Testis (tissue), 2 donors: ENCODE measurements at regions not wholly inside any gene's neighbourhood (a gene's known extent, or its start where the extent isn't known, plus 50 kb on each side); places are given as distances from the start of the nearest gene placed in this dataset.

ENCODE experiments used
- DNase-seq: peaks from one replicate; pipeline ENCODE4 v3.0.0-alpha.2; 2019
- H3K27ac ChIP-seq, 2 donors: fragments of 200-600 bp; sonication (generic); one replicate each; pipeline ENCODE4 v1.5.1; 2019
- H3K27me3 ChIP-seq: fragments of 200-600 bp; sonication (generic); one replicate; pipeline ENCODE4 v1.5.1; 2019
- H3K36me3 ChIP-seq: fragments of 200-600 bp; sonication (generic); one replicate; pipeline ENCODE4 v1.5.1; 2017; ENCODE audit warnings: low read depth; ENCODE audit errors: missing control alignments
- H3K4me1 ChIP-seq: fragments of 200-600 bp; sonication (generic); one replicate; pipeline ENCODE4 v1.5.1; 2019
- H3K4me3 ChIP-seq, 2 donors: fragments of 200-600 bp; sonication (generic); one replicate each; pipeline ENCODE4 v1.5.1; 2017 to 2019
- H3K9me3 ChIP-seq: fragments of 200-600 bp; sonication (generic); one replicate; pipeline ENCODE4 v1.5.1; 2017
- POLR2A ChIP-seq: fragments of 450-650 bp; IDR thresholded peaks from one replicate; pipeline ENCODE4 v1.6.1; 2017; ENCODE audit warnings: antibody characterized with exemption, mild to moderate bottlenecking, moderate library complexity
- WGBS, 2 donors: methylation state at CpG; one replicate each; pipeline ENCODE4 v1.1.5; 2018; 5-methylcytosine and 5-hydroxymethylcytosine counted together
- intact Hi-C: fragments of 100-400 bp; cut with DNase I; formaldehyde crosslinking; loops from one replicate; pipeline ENCODE4 v1.15.1; 2023; ENCODE audit warnings: low total_unique reads
- TF ChIP-seq, protein P1 (sequence below), 3 experiments: fragments of 450-650 bp in 2 of 3; fragments of 200-600 bp in 1 of 3; sonication (generic) in 1 of 3; IDR thresholded peaks; one replicate each; pipeline ENCODE4 v1.5.1; 2016 to 2019; ENCODE audit warnings: antibody characterized with exemption in 3 of 3, mild to moderate bottlenecking in 2 of 3, moderate library complexity in 1 of 3

DNA sequence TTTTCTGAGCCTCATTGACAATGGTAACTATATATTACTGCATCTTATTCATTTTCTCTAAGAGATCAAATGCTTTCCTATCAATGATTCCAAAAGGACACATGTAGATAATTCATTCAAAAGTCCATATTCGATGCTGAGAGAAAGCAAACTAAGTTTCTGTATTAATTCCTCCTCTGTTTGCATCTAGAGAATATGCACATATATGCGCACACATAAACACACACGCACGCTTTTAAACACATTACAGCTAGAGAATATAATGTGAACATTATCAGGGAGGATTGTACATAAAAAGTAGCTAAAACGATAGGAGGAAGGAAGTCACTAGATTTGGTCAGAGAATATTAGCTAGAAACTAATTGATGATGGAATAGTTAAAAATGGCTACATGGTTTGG, 379.0 kb upstream of the NETO1 start:
- intact Hi-C loops = no loop called here
- no peak overlapping the region for H3K4me3 ChIP-seq

DNA sequence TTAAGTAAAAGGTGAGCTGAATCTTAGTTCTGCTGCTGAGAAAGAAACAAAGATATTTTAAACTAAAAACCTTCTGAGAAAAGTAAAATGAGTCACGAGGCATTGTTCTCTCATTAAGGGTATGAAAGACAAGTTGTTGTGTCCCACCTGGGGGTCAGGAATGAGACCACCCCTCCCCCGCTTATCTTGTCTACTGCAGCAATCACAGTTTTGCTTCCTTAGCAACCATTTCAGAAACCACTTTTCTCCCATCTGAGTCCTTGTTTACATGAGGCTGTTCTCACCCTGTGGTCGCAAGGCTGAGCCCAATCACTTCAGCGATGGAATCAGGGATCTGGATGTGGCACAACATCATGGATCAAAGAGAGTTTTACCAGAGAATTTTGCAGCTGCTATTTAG, 377.6 kb upstream of the NETO1 start:
- no peak overlapping the region for H3K27ac ChIP-seq
- no peaks in the 10 kb centered on the region for H3K36me3 ChIP-seq
- H3K4me3 ChIP-seq = no peak overlapping the region
- H3K27me3 ChIP-seq = no peaks in the 10 kb centered on the region
- H3K9me3 ChIP-seq = no peaks in the 10 kb centered on the region
- no peaks in the 10 kb centered on the region for H3K4me1 ChIP-seq
- TF ChIP-seq, protein P1, sequence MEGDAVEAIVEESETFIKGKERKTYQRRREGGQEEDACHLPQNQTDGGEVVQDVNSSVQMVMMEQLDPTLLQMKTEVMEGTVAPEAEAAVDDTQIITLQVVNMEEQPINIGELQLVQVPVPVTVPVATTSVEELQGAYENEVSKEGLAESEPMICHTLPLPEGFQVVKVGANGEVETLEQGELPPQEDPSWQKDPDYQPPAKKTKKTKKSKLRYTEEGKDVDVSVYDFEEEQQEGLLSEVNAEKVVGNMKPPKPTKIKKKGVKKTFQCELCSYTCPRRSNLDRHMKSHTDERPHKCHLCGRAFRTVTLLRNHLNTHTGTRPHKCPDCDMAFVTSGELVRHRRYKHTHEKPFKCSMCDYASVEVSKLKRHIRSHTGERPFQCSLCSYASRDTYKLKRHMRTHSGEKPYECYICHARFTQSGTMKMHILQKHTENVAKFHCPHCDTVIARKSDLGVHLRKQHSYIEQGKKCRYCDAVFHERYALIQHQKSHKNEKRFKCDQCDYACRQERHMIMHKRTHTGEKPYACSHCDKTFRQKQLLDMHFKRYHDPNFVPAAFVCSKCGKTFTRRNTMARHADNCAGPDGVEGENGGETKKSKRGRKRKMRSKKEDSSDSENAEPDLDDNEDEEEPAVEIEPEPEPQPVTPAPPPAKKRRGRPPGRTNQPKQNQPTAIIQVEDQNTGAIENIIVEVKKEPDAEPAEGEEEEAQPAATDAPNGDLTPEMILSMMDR (IDR thresholded peaks at IDR 0.05) = no peak
- TF ChIP-seq POLR2A = no peak
- no peak for DNase-seq
- 69 to 80% methylated on average over 4 of the region's 4 CpGs for WGBS, 2 donors
- intact Hi-C loops = no loop called here

More for the DNA sequence above, 379.0 kb upstream of the NETO1 start:
- H3K9me3 ChIP-seq = no peaks in the 10 kb centered on the region
- no peak for DNase-seq
- H3K27me3 ChIP-seq = no peaks in the 10 kb centered on the region
- no peak overlapping the region for H3K27ac ChIP-seq
- 83 to 94% methylated on average over 5 of the region's 5 CpGs for WGBS, 2 donors
- no peaks in the 10 kb centered on the region for H3K36me3 ChIP-seq
- TF ChIP-seq, protein P1 (IDR thresholded peaks at IDR 0.05) = no peak
- TF ChIP-seq POLR2A = no peak
- no peaks in the 10 kb centered on the region for H3K4me1 ChIP-seq

DNA sequence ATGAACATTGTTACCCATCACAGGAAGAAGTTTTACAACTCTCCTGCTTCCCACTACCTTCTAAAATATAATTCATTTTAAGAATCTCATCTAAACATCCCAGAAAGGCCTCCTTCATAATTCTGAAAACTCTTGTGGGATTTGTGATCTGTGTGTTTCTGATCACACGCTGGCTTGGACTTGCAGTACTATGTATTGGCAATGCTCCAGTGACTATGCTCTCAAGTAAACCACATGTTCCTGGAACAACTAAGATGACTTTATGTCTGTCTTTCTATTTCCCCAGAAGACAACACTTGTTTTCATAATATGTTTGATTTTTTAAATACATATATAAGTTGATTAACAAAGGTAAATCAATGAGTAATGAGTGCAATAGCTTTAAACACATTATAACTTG, 376.6 kb upstream of the NETO1 start:
- H3K4me3 ChIP-seq = no peak overlapping the region
- TF ChIP-seq POLR2A = no peak
- TF ChIP-seq, protein P1 (IDR thresholded peaks at IDR 0.05) = no peak
- H3K27ac ChIP-seq = no peak overlapping the region
- H3K36me3 ChIP-seq = no peaks in the 10 kb centered on the region
- WGBS, 2 donors = 22 to 41% methylated on average over 1 of the region's 1 CpG
- intact Hi-C loops = no loop called here
- H3K4me1 ChIP-seq = no peaks in the 10 kb centered on the region
- no peaks in the 10 kb centered on the region for H3K27me3 ChIP-seq
- H3K9me3 ChIP-seq = no peaks in the 10 kb centered on the region
- no peak for DNase-seq

GRCh38 chr18:73240899-73241298, 373.1 kb upstream of the NETO1 start:
- no peak overlapping the region for H3K27ac ChIP-seq
- H3K36me3 ChIP-seq = no peaks in the 10 kb centered on the region
- TF ChIP-seq, protein P1 (IDR thresholded peaks at IDR 0.05) = no peak
- TF ChIP-seq POLR2A = no peak
- H3K4me1 ChIP-seq = no peaks in the 10 kb centered on the region
- no peak overlapping the region for H3K4me3 ChIP-seq
- intact Hi-C loops = no loop called here
- H3K9me3 ChIP-seq = no peaks in the 10 kb centered on the region
- H3K27me3 ChIP-seq = no peaks in the 10 kb centered on the region
- DNase-seq = no peak
- 66 to 76% methylated on average over 2 of the region's 2 CpGs for WGBS, 2 donors

DNA sequence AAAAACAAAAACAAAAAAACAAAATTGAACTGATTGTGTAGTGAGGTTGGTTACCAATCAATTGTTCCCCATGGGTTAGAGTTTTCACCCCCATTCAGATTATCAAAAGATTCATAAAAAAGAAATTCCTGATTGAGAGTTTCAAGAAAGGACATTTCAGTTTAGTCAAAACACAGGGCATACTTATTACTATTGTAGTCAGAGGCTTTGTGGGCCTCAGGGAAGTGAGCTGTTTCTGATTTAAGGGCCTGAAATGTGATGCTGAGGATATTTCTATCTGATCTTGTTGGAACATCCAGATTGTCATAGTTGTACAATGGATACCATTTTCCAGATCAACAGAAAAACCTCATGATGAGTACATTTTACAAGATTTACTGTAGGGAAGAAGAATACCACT, 368.1 kb upstream of the NETO1 start:
- intact Hi-C loops = no loop called here
- H3K27ac ChIP-seq = no peak overlapping the region

More for the DNA sequence above, 368.1 kb upstream of the NETO1 start:
- H3K4me1 ChIP-seq = no peaks in the 10 kb centered on the region
- H3K9me3 ChIP-seq = no peaks in the 10 kb centered on the region
- H3K36me3 ChIP-seq = no peaks in the 10 kb centered on the region
- no peaks in the 10 kb centered on the region for H3K27me3 ChIP-seq
- TF ChIP-seq, protein P1 (IDR thresholded peaks at IDR 0.05) = no peak
- no peak for TF ChIP-seq POLR2A
- DNase-seq = no peak
- H3K4me3 ChIP-seq = no peak overlapping the region
